HG03139 (cell line): ENCODE measurements at regions not wholly inside any gene's neighbourhood (a gene's known extent, or its start where the extent isn't known, plus 50 kb on each side); places are given as distances from the start of the nearest gene placed in this dataset.
"Not testable (repeated sequence)": the region's sequence is repeated elsewhere in the genome, so short reads cannot be mapped to it uniquely, and the experiment has no call there.

Experiments
- ATAC-seq: cut with Tn5 transposase; IDR thresholded peaks from one replicate; pipeline ENCODE4 v1.9.1; 2021; ENCODE audit not compliant: unreplicated experiment

DNA sequence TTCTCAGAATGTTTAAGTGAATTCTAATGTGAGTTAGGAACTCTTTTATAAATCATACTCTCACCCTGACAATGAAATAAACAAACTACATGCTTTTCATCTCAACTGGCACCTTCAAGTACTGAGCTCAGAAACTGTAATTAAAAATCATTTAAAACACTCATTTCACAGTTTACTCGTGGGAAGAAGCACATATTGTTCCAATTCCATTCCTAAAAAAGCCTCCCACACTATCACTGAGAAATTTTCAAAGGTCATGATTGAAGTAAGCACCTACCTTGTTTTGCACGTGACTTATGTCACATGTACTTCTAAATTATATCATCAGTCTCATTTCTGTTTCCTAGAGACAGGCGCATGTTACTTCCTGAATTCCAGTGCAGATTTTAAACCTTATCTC, 678.1 kb upstream of the SLC8A1 start:
- no peak for ATAC-seq

DNA sequence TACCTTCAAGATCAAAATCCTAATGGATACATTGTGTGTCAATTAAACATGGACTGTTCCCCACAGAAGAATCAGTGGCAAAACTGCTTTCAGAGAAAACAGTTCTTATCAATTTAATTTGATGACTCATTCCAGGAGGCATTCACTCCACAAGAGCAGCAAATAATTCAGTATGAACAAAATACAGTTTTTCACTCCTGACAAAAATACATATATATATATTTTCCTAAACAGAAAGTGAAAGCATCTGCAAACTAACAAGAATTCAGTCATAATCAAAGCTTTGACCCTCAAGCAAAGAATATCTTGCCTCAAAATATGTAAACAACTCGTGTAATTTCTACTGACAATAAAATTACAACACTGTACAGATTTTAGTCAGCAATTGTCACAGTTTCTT, 685.1 kb upstream of the SLC8A1 start:
- no peak for ATAC-seq

DNA sequence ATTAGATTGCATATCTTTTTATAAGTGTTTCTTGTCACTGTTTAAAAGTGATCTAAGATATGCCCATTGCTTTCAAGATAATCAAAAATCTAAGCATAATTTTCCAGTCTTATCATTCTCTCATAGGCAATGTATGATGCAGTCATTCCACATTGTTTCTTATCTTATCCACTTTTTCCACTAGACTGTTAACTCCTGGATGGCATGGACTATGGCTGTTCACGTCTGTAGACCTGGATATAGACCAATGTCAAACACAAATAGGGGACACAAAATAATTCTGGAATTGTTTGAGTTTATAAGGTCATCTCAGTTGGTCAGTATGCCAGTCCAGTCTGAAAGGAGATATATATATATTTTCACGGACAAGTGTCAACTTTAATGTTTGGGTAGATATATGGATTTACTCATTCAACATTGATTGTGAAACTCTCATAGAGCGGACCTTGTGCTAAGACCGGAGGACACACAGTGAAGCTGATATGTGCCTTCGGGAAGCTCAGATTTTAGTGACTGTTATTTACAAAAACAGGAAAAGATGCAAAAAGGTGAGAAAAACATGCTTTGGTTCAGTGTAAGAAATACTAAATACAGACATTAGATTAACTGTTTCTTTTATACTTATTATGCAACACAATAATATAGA, 689.4 kb upstream of the SLC8A1 start:
- no peak for ATAC-seq

DNA sequence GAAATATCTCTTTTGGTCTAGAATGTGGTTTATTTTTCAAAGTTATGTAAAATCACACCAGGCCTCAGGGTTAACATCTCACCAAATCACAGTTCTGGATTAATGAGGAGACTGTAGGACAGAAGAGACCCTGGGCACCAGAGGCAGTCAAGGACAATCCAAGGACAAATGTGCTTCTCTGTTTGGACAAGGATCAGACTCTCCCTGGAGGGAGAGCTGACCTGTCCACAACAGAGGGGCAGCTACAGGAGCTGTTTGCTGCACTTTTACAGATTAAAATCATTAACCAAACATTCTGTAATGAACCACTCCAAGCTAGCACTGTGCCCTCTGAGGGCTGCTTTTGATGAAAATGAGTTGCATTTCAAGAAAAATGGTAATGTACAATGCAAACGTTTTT, 690.6 kb upstream of the SLC8A1 start:
- no peak for ATAC-seq

DNA sequence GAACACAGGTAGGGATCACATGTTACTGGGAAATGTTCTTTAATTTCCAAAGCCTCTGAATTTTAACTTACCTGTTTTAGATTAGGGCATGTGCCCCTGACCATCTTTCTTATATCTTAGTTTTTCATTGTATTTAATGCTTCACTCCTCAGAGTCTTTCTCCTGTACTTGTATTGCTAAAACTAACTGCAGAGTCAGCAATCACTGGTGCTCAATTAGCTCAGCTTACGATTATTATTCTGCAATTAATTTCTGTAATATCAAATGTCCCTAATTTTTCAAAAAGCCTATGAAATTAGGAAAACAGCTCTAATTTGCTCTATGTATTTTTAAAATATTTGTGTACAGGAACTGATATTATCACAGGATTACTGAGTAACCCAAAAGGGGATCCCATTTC, 693.2 kb upstream of the SLC8A1 start:
- no peak for ATAC-seq

DNA sequence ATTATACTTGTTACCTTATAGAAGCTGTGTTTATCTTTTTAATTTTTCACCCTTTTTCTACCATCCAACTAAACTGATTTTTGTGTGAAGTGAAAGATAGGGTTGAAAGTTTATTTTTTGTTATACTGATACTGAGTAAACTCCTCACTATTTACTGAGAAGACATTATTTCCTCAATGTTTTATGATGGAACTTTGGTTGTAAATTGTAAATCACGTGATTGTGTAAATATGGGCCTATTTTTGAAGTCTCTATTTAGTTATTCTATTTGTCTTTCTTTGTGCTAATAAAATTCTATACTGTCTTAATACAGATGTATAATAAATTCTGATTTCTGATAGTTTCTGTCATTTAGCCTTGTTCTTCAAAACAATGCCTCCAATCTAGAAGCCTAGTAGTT, 697.2 kb upstream of the SLC8A1 start:
- ATAC-seq, result no peak

DNA sequence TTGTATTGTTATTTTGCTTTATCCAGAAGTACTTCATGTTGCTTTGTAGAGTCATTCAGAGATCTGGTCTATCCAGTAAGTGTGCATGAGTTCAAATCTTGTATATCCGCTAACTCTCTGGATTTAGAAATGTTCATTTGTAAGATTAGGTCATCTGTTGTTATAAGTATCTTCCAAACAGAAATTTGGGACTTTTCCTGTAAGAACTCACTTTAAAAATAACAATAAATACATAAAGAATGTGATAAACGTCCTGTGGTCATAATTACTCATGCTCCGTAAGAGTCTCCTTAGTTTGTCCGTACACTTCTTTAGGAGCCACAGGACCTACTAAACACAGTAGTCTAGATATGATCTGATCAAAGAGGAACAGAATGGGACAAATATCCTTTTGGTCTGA, 699.9 kb upstream of the SLC8A1 start:
- no peak for ATAC-seq

DNA sequence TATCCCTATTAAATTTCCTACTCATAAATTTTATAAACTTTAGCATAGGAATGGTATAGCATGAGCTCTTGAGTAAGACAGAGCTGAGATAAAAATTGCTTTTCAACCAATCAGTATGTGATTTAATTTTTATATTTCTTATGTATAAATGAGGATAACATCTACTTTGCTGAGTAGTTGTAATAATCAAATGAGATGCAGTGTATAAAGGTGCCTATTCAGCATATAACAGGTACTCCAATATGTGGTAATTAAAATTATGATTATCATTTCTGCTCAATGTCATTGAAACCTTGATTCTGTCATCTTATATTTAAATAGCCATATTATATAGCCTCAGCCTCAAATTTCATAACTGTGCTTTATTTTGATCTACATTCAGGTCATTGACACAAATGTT, 700.4 kb upstream of the SLC8A1 start:
- ATAC-seq, result no peak

DNA sequence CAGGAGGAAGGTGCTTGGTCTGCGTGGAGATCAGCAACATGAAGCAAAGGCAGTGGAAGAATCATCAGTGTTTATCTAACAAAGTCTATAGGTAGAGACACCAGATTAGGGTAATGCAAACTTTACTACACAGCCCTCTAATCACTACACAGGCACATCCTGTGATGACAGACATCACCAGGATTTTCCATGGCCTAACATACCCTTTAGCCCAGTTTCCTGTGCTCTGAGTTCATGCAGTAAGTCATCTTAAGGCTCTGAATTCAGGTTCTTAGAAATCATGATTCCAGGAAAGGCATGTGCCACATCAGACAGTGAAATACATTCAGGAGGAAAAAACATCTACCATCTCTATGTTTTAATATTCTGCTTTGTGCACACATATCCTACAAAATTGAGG, 708.5 kb upstream of the SLC8A1 start:
- no peak for ATAC-seq

DNA sequence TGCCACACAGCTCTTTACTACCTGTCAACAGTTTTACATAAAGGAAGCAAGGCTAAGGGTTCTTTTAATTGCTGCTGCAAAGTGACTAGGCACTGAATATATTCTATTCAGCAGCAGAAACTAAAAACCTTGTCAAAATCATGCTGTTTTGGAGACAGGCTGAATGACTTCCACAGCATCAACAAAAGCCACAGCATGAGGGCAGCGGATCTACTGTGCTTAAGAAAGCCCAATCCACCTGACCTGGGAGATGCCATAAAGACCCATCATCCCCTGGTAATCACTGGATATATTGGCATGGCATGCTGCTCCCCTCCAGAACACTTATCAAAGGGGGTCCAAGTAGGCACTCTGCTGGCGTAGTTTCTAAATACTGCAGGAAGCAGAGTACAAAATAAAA, 715.1 kb upstream of the SLC8A1 start:
- no peak for ATAC-seq

DNA sequence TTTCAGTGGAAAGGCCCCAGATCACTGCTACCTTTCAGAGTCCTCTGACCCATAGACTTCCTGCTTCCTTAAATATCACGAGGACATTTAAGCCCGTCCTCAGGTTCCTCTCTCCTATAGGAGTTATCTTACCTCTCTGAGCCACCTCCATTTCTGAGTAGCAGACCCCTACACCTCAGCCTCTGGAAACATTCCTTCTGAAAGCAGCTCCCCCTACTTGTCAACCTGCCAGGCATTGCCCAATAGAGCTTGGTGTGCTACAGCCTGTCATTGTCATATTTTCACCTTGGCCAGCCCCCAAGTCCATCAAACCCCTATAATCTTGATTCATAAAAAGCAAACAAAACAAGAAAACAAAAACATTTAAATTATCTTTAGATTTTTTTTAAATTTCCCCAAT, 717.9 kb upstream of the SLC8A1 start:
- no peak for ATAC-seq

DNA sequence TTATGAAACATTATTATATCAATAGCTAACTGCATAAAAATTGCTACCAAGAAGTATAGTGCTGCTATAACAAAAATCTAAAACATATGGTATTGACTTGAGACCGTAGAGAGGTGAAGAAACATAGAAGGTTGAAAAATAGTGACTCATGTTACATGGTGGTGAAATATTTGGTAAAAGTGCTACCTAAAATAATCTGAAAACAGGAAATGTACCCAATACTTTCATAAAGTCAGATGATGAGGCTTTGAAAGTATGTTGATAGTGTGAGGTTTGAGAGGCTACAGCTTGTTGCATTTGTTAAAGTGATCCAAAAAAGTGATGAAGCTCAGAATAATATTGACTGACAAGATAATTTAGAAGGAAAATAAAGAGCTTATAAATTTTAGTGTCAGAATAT, 718.7 kb upstream of the SLC8A1 start:
- ATAC-seq, result no peak

DNA sequence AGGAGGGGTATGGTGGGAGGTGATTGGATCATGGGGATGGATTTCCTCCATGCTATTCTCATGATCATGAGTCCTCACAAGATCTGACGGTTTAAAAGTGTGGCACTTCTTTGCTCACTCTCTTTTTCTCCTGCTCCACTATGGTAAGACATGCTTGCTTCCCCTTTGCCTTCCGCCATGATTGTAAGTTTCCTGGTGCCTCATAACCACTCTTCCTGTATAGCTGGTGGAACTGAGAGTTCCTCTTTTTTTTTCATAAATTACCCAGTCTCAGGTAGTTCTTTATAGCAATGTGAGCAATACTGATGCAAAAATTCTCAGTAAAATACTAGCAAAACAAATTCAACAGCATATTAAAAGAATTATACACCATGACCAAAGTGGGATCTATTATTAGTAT, 728.5 kb upstream of the SLC8A1 start:
- ATAC-seq, result no peak

DNA sequence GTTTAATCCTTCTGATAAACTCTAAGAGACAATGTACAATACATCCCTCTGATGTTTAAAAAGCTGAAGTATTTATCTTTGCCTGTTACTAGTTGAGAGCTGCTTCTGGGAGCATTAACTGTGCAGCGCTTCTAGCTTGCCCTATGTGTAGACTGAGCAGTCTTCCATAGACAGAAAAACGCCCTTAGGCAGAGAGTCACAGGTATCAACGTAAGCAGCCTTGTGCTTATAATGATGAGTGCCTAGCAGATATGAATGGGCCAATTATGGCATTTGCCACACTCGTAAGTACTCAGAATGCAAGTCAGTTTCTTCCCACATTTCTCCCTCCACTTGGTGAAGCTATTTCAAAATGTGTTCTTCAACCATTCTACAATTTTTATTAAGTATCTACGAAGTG, 731.1 kb upstream of the SLC8A1 start:
- no peak for ATAC-seq

DNA sequence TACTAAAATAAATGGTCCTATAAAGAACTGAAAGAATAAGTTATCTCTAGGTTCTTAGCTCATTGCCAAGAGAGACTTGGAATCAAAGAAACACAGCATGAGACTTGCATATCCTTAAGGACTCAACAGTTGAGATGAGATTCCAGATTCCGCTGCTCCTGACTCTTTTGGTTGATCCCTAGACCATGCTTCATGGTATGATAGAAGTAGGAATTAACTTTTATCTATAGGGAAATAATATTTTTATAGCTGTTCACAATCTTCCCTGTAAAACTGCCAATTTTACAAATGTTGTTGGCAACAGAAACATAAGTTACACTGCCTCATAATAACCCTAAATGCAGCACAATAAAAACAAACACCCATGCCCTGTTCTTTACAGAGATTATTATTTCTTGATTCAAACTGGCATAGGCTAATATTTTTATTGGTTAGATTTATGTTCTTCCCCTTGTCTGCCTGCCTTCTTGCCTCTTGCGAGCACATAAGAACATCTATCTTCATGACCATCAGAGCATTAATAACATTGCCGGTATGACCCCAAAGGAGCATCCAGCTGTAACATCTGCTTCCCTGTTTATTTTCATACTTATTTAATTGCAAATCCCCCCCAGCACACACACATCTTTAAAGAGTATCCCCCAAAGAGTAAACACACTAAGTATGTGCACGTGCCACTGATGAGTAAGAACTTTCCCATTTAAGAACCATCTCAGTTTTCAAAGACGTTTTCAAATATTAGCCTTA, 735.7 kb upstream of the SLC8A1 start:
- no peak for ATAC-seq

DNA sequence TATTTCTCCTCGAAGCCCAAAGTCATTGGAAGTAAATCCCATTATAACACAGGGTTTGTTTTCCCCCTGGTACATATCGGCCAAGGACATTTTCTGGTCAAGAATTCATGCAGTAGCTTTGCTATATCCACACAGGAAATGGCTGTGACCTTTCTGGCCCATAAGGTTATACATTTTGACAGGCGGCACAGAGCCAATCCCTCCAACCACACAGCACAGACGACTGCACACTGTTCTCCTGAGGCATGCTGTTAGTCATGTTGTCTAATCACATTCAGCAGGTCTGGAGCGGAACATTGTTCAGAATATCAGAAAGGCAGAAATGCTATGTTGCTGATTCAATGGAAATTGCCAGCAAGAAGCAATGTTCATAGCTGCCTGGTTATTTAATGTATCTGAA, 742.3 kb upstream of the SLC8A1 start:
- no peak for ATAC-seq

DNA sequence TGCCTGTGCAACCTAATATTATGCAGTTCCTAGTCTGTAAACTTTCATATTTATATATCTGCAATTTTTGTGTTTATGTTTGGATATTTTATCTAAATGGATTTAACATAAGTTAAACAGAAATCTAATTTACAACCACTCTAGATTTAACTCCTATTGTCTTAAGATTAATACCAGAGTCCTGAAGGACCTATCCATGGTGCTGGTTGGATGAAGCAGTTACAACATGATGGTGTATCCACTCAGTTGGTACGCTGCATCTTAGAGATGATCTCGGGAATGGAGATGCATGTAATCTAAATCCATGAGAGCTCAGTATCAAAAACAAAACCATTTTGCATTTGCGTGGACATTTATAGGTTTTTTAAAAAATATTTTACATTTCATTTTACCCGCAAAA, 745.9 kb upstream of the SLC8A1 start:
- ATAC-seq, result no peak

DNA sequence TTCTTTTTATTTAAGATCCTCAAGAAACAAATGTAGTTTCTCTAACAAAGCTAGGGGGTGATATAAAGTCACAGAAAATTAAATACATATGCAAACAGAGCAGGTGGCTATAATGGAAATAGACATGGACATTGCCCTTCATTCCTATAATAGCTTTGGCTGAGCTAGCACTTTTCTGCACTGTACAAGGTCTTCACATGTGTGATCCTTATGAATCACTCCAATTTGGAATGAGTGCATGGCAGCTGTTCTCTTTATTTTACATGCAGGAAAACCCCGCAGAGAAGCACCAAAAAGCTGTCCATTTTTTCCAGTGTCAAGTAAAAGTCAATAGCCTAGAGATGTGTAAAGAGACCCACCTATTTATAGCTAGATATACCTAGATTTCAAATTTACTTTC, 747.4 kb upstream of the SLC8A1 start:
- no peak for ATAC-seq

DNA sequence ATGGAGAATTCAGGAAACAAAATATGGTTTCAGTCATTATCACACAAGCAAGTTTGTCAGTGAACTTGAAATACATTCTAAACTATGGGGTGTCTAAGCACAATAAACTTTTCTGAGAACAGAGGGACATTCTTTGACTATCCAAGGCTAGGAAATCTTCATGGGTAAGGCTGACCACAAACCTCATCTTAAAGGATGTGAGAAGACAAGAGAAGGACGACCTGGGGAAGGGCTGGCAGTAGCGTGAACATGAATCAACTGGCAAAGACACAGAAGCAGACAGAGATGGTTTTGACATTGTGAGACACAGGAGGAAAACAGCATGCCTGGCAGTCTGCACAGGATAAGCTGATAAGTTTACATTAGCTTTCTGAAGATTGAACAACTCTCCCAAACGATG, 752.4 kb upstream of the SLC8A1 start:
- no peak for ATAC-seq

DNA sequence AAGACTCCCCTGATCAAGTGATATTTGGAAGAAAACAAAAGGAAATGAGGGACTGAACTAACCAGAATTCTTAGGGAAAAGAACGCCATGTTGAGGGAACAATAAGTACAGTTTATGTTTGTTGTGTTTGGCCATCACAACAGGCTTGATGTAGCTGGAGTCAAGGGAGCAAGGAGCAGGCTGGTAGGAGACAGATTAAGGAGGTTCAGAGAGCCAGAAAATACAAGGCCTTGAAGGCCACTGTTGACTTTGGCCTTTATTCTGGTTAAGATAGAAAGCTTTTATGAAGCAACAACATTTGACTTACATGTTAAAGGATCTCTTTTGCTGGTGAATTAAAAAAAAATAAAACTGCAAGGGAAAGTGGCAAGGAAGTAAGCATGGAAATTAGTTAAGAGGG, 754.1 kb upstream of the SLC8A1 start:
- ATAC-seq, result no peak

DNA sequence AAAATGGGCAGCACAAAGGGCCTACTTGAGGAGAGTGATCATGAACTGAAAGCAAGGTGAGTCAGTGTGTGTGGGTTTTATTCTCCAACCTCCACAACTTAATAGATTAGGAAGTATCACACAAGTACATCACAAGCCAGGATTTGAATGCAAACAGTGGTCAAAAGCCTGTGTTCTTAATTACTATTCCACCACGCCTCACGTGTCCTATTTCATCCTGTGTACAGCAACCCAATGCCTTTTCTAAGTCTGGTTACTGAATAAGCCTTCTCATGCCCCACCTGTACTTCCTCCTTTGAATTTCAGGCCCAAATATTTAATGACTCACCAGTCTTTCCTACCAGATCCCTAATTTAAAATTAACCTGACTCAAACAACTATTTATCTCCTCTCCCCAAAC, 755.7 kb upstream of the SLC8A1 start:
- no peak for ATAC-seq

DNA sequence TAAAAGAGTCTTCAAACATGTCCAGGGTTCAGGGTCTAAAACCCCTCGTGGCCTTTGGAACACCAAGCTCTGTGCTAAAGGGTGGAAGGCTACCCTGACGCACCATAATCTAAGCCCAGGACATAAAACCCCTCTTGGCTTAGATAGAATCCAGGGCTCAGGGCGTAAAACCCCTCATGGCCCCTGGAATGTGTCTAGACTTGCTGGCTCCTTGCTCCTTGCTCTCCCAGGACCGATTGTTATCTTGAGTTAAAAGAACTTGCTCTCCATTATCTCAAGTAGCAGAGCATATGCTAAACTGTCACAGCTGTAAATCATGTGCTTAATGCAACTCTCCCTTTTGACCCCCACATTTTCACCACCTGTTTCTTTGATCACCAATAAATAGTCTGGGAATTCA, 758.1 kb upstream of the SLC8A1 start:
- not testable (repeated sequence) for ATAC-seq

DNA sequence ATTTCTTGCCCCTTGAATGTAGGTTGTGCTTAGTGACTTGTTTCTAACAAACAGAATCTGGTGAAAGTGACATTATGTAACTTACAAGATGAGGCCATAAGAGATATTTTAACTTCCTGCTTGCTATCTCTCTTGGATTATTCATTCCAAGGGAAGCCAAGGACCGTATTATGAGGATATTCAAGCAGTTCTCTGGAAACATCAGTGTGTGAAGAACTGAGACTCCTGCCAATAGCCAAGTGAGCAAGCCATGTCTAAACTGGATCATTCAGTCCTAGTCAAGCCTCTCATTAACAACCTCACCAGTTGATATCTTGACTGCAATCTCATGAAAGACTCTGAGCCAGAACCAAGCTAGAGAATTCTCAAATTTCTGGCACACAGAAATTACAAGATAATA, 765.1 kb upstream of the SLC8A1 start:
- no peak for ATAC-seq
